ENCODE measurements at regions not wholly inside any gene's neighbourhood (a gene's known extent, or its start where the extent isn't known, plus 50 kb on each side); places are given as distances from the start of the nearest gene placed in this dataset.

DNA sequence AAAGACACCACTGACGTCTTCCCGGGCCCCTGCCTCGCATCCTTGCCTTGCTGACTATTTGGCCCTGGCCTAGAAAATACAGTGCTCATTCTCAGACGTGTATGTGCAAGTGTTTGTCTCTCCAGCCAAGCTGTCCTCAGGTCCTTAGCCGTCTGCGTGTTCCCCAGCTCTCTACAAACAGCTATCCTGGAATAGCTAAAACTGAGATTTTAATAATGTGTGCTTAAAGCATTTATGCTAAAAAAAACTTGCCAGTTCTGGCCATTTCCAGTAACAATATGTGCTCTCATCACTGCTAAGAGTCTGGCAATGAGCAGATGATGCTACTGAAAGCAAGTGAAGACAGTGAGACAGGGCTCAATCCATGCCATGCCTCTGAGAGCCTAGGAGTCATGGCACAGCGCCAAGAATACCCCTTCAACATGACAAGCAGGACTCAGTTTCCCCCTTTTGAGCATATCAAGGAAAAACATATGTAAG, 55.7 kb downstream of the IRF2BP2 start:
- DNase-seq (ENCODE audit: low spot score), result no peak

- no peak for DNase-seq (ENCODE audit: low spot score)
Observed at GRCh38 chr1:234553240-234554188, 56.5 kb downstream of the IRF2BP2 start.

DNA sequence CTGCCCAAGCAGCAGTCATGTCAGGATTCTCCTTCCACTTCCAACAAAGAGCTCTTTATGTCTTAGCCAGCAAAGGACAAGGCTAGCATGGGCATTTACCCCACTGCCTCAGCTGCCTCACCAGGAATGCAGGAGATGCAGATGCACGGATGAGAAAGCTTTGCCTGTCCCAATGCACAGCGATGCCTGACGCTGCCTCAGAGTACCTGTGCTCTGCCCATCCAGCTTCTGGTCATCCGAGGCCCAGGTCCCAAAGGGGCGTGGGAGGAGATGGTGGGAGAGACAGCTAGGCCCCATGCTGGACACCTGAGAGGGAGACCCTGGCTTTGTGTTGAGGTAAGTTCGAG, 59.0 kb downstream of the IRF2BP2 start:
- DNase-seq (ENCODE audit: low spot score), result no peak

DNA sequence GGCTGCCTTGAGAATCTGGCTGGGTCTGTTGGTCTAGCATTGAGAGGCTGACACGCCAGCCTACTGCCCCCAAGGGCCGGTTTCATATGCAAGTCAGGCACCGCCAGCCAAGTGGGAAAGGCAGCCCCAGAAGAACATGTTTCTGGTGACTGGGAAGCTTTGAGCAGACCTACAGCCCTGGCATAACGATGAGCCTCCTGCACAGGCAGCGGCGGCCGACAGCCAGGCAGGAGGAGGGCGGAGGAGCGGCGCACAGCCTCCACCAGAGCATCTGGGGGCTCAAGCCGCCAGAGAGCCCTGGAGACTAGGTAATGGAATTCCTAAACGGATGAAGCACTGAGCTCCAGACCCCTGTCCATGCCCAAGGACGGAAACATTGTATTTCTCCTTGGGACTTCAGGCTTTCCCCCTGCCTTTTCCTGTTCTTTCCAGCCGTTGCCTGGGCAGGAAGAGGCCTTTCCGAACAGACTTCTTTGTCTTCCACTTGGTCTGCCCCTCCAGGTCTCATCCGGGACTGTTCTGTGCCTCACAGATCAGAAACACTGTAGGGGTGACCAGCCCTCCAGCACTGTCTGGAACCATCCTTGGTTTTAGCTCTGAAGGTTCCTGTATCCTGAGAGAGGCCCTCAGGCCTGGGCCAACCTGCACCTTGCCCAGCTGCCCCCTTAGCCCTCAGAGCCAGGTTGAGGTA, 59.5 kb downstream of the IRF2BP2 start:
- no peak for DNase-seq (ENCODE audit: low spot score)

DNA sequence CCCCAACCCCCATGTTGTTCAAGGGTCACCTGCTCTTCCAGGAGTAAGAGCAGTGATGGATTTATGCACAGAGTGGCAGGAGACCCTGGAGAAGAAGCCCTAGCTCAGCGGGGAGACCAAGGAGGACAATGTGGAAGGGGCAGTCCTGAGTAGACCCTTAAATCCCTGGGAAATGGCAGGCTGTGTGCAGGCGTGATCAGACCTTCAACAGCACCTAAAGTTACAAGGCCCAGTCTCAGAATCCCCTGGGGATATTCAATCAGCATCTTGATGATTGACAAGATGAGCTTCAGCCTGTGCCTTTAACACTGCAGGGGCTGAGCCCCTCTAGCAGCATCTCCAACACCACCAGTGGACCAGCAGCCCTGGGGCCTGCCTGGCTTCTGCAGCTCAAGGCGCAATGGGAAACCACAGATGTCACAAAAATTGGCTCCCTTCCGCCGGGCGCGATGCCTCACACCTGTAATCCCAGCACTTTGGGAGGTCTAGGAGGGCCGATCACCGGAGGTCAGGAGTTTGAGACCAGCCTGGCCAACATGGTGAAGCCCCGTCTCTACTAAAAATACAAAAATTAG, 60.4 kb downstream of the IRF2BP2 start:
- no peak for DNase-seq (ENCODE audit: low spot score)

DNA sequence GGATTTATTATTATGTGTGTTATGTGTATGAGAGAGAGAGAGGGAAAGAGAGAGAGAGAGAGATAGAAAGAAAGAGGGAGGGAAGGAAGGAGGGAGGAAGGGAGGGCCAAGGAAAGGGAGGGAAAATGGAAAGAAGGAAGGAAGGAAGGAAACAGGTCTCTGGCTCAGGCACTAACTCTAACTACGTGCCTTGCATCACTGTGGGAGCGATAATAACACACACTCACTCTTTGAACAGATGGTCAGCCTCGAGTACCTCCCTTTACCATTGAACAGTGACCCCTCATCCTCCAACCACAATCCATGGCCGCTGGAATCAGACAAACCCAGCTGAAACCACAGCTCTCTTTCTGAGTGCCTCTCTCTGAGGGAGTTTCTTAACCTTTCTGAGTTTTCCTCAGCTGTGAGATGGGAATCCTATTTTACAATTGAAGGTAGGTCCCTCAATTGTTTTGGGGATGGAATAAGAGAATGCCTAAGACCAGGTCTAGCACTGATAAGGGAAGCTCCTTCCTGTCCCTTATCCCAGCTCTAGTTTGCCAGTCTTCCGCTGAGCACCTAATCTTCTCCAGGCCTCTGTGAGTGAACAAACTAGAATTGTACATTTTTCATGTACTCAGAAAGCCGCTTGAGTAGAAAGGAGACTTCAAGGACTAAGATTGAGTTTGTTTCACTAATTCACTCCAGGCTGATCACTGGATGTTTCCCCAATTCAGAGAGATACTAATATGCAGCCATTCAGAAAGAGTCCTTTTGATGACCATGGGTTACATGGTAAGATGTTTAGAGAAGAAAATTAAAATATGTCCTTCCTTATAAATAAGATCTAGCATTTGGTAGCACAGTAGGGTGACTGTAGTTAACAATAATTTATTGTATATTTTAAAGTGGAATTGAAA, 62.8 kb downstream of the IRF2BP2 start:
- DNase-seq (ENCODE audit: low spot score), result no peak

DNA sequence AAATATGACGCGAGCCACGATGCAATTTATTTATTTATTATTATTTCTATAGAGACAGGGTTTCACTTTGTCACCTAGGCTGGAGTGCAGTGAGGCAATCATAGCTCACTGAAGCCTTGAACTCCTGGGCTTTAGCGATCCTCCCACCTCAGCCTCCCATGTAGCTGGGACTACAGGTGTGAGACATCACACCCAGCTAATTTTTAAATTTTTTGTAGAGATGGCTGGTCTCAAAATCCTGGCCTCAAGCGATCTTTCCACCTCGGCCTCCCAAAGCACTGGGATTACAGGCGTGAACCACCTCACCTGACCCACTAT, 63.6 kb downstream of the IRF2BP2 start:
- DNase-seq (ENCODE audit: low spot score), result no peak

- DNase-seq (ENCODE audit: low spot score), result no peak
Observed at GRCh38 chr1:234545517-234546386, 64.2 kb downstream of the IRF2BP2 start.

DNA sequence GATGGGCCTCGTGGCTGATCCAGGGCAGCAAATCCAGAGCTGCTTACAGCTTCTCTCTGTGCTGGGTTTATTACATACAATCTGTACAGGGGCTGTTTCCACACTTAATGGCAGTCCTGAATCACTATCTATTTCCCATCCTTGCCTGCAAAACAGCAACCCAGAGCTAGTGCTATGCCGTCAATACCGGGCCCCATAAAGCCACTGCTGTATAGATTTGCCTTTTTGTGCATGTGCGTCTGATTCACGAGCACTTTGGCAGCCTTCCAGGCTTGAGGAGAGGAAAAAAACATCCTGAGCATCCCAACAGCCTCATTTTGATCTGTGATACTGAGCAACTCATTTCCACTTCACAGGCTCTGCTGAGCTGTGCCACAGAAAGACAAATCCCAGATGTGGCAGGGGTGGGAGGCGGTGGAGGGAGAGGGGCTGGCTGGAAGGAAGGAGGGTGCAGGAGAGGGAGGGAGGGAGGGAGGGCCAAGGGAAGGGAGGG, 65.2 kb upstream of the TARBP1 start:
- DNase-seq (ENCODE audit: low spot score), result peak; percentile 57

- DNase-seq (ENCODE audit: low spot score), result no peak
Observed at GRCh38 chr1:234543442-234544086, 64.6 kb upstream of the TARBP1 start.

DNA sequence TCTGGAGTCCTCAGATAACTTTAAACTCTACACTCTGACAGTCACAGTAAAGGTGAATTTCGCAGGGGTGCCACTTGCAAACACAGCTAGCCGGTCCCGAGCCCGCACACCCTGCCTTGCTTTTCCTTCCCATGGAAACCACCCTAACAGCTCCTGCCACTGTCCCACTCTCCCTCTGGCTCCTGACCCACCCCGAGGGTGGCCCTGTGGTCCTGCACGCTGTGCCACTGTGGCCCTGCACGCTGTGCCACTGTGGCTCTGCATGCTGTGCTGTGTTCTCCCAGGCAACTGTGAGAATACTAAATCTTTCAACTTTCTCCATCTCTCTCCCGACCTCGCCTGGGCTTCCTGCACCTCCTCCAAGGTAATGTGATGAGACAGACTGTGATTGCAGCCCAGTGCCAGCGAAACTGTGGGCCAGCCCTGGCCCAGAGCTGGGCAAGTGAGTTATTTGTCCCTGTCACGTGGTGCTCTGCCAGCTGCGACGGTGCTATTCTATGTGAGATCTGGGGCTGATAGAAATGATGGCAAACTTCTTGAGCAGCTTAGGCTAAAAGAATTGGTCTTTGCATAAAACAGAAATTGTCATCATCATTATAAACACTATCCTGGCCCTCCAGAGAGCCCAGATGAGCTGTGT, 63.4 kb upstream of the TARBP1 start:
- DNase-seq (ENCODE audit: low spot score), result no peak

DNA sequence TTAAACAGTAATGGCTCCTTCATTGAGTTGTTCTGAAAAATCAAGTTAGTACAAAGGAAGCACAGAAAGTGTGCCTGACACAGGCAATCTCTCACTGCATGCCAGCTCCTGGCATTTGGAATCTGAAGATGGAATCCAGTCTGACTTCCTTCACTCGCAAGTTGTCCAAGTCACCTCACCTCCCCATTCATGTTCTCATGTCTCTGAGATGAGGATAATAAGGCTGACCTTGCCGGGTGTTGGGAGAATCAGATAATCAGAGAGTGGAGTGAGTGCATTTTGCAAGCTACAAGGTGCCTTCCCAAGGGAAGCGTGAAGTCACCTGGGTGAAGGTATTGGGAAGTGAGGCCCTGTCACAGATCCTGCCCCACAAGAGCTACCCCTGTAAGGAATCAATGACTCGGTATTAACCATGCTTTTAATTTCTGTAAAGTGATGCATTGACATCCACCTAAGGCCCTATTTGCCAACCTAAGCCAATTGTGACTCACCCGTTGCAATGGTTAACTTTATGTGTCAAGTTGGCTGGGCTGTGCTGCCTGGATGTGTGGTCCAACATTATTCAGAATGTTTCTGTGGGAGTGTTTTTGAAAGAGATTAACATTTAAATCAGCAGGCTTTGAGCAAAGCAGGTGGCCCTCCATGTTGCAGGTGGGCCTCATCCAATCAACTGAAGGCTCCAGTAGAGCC, 62.5 kb upstream of the TARBP1 start:
- no peak for DNase-seq (ENCODE audit: low spot score)

DNA sequence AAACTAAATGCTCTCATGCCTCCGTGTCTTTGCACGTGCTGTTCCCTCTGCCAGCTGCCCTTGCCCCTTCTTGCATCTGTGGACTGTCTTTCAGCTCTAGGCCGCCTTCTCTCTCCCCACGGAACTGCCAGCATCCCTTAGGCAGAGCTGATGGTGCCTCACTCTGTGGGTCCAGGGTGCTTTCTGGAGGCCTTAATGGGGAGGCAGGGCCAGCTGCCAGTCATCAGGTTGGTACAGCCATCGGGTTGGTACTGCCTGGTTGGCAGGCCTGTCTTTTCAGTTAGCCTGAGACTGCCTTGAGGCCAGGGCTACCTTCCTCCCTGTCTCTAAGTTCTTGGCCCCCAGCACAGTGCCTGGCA, 61.4 kb upstream of the TARBP1 start:
- no peak for DNase-seq (ENCODE audit: low spot score)

GRCh38 chr1:234539666-234540403, 60.9 kb upstream of the TARBP1 start:
- no peak for DNase-seq (ENCODE audit: low spot score)

DNA sequence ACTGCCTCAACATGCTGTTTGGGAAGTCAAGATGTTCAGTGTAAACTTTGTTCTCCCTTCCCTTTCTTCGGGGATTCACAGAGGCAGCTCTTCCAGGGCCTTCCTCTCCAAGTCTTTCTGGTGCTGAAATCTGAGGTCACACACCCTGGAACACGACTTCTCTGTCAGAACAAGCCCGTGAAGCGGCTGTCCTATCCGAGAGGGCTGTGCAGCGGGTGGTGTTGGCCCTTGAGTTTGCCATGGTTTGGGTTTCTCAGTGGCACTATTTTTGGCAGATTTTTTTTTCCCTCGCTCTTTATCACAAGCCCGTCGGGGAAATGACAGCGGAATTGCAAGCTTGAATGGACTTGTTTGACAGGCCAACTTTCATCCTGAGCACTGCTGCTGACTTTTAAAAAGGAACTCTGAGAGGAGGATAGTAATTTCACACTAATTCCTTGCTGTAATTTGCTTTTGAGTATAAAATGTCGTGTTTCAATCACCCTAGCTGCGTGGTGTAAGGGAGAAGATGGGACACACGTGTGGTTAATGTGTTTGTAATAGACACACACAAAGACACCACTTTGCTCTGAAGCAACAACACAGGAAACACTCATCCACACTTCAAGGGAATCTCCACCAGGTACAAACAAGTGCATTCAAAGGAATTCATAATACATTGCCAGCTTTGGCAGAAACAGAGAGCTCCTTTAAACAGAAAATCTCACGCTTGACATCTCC, 60.1 kb upstream of the TARBP1 start:
- DNase-seq (ENCODE audit: low spot score), result no peak

GRCh38 chr1:234538062-234538731, 59.2 kb upstream of the TARBP1 start:
- no peak for DNase-seq (ENCODE audit: low spot score)

- DNase-seq (ENCODE audit: low spot score), result no peak
Observed at GRCh38 chr1:234537236-234537635, 58.3 kb upstream of the TARBP1 start.

All from LoVo (cell line).